ENCODE measurements at regions not wholly inside any gene's neighbourhood (a gene's known extent, or its start where the extent isn't known, plus 50 kb on each side); places are given as distances from the start of the nearest gene placed in this dataset.

- H3K27ac ChIP-seq: no peak overlapping the region
- no peak for DNase-seq
- H3K4me3 ChIP-seq (ENCODE audit: low read depth, low read length): no peak overlapping the region
- H3K36me3 ChIP-seq (replicated peaks): no peaks in the 10 kb centered on the region
- no peak for TF ChIP-seq CTCF (IDR thresholded peaks at IDR 0.05; ENCODE audit: low read depth, low read length, missing control alignments)
- in situ Hi-C loops (cut with HindIII; ENCODE audit: low pct_ligation_motif_present, low sequenced_read_pairs): no loop called here
- no peaks in the 10 kb centered on the region for H3K27me3 ChIP-seq (replicated peaks)
These were observed 537.5 kb downstream of the BTBD3 start for GRCh38 chr20:12455148-12455547.

GRCh38 chr20:12458241-12458640, 540.5 kb downstream of the BTBD3 start:
- Histone ChIP-seq H3K27me3 (replicated peaks) (no peaks in the 10 kb centered on the region), H3K4me3 (ENCODE audit: low read depth, low read length) (no peak overlapping the region), H3K27ac (no peak overlapping the region), H3K36me3 (replicated peaks) (no peaks in the 10 kb centered on the region)
- no peak for TF ChIP-seq CTCF (IDR thresholded peaks at IDR 0.05; ENCODE audit: low read depth, low read length, missing control alignments)
- DNase-seq: no peak
- in situ Hi-C loops (cut with HindIII; ENCODE audit: low pct_ligation_motif_present, low sequenced_read_pairs): no loop called here

GRCh38 chr20:12464036-12464435, 544.7 kb upstream of the SPTLC3 start:
- TF ChIP-seq CTCF (IDR thresholded peaks at IDR 0.05; ENCODE audit: low read depth, low read length, missing control alignments): no peak
- no peak overlapping the region for H3K27ac ChIP-seq
- no peak overlapping the region for H3K4me3 ChIP-seq (ENCODE audit: low read depth, low read length)
- no peak for DNase-seq
- no peaks in the 10 kb centered on the region for H3K36me3 ChIP-seq (replicated peaks)
- in situ Hi-C loops (cut with HindIII; ENCODE audit: low pct_ligation_motif_present, low sequenced_read_pairs): no loop called here
- H3K27me3 ChIP-seq (replicated peaks): no peaks in the 10 kb centered on the region

GRCh38 chr20:12466915-12467314, 541.9 kb upstream of the SPTLC3 start:
- Histone ChIP-seq H3K27ac (no peak overlapping the region), H3K36me3 (replicated peaks) (no peaks in the 10 kb centered on the region), H3K27me3 (replicated peaks) (no peaks in the 10 kb centered on the region), H3K4me3 (ENCODE audit: low read depth, low read length) (no peak overlapping the region)
- in situ Hi-C loops (cut with HindIII; ENCODE audit: low pct_ligation_motif_present, low sequenced_read_pairs): no loop called here
- no peak for TF ChIP-seq CTCF (IDR thresholded peaks at IDR 0.05; ENCODE audit: low read depth, low read length, missing control alignments)
- DNase-seq: no peak

GRCh38 chr20:12467758-12468157, 541.0 kb upstream of the SPTLC3 start:
- Histone ChIP-seq H3K4me3 (ENCODE audit: low read depth, low read length) (no peak overlapping the region), H3K36me3 (replicated peaks) (no peaks in the 10 kb centered on the region), H3K27ac (no peak overlapping the region), H3K27me3 (replicated peaks) (no peaks in the 10 kb centered on the region)
- in situ Hi-C loops (cut with HindIII; ENCODE audit: low pct_ligation_motif_present, low sequenced_read_pairs): no loop called here
- no peak for DNase-seq
- TF ChIP-seq CTCF (IDR thresholded peaks at IDR 0.05; ENCODE audit: low read depth, low read length, missing control alignments): no peak

GRCh38 chr20:12482661-12483060, 526.1 kb upstream of the SPTLC3 start:
- no peak overlapping the region for H3K4me3 ChIP-seq (ENCODE audit: low read depth, low read length)
- H3K27ac ChIP-seq: no peak overlapping the region
- DNase-seq: no peak
- TF ChIP-seq CTCF (IDR thresholded peaks at IDR 0.05; ENCODE audit: low read depth, low read length, missing control alignments): no peak
- in situ Hi-C loops (cut with HindIII; ENCODE audit: low pct_ligation_motif_present, low sequenced_read_pairs): no loop called here
- H3K36me3 ChIP-seq (replicated peaks): no peaks in the 10 kb centered on the region
- H3K27me3 ChIP-seq (replicated peaks): no peaks in the 10 kb centered on the region

Measured in brain microvascular endothelial cell (primary cell).